Suprapubic skin (tissue), 3 donors: ENCODE measurements at regions not wholly inside any gene's neighbourhood (a gene's known extent, or its start where the extent isn't known, plus 50 kb on each side); places are given as distances from the start of the nearest gene placed in this dataset.

Experiments
- POLR2AphosphoS5 ChIP-seq, 3 donors: sonication (generic); formaldehyde crosslinking; IDR thresholded peaks; one replicate each; pipeline ENCODE4 v1.6.1; 2017; ENCODE audit warnings: antibody characterized with exemption in 3 of 3
- TF ChIP-seq, protein P1 (sequence below), 2 donors: fragments of 200-600 bp in 1 of 2; fragments of 450-650 bp in 1 of 2; sonication (generic) in 1 of 2; IDR thresholded peaks; one replicate each; pipeline ENCODE4 v1.5.1; 2016 to 2019; ENCODE audit warnings: antibody characterized with exemption in 2 of 2, mild to moderate bottlenecking in 1 of 2, moderate library complexity in 1 of 2

DNA sequence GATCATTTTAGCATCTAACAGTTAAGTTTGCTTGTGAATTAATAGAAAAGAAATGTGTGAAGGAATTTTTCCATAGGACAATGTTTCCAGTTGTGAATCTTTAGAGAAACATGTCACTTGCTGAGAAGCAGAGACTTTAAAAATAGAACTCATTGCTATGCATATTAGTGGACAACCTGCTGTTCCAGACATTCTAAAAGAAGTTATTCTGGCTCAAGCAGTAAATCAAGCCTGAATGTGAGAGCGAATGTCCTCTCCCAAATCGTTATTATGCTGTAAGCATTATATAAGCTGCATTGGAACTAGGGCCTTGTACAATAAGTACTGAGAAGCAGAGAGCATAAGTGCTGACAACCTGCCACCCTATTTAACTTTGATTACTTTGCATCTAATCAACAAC lies 990.9 kb downstream of the PLOD2 start:
- TF ChIP-seq, protein P1, sequence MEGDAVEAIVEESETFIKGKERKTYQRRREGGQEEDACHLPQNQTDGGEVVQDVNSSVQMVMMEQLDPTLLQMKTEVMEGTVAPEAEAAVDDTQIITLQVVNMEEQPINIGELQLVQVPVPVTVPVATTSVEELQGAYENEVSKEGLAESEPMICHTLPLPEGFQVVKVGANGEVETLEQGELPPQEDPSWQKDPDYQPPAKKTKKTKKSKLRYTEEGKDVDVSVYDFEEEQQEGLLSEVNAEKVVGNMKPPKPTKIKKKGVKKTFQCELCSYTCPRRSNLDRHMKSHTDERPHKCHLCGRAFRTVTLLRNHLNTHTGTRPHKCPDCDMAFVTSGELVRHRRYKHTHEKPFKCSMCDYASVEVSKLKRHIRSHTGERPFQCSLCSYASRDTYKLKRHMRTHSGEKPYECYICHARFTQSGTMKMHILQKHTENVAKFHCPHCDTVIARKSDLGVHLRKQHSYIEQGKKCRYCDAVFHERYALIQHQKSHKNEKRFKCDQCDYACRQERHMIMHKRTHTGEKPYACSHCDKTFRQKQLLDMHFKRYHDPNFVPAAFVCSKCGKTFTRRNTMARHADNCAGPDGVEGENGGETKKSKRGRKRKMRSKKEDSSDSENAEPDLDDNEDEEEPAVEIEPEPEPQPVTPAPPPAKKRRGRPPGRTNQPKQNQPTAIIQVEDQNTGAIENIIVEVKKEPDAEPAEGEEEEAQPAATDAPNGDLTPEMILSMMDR (IDR thresholded peaks at IDR 0.05): no peak
- TF ChIP-seq POLR2AphosphoS5 (IDR thresholded peaks at IDR 0.05): no peak
